ENCODE measurements at regions not wholly inside any gene's neighbourhood (a gene's known extent, or its start where the extent isn't known, plus 50 kb on each side); places are given as distances from the start of the nearest gene placed in this dataset.

GRCh38 chr14:75333606-75334548 is 55.2 kb downstream of the FOS start:
- DNase-seq (ENCODE audit: low read depth in 2 of 2) = peak in 1 of 2 donors; percentile 19

GRCh38 chr14:75334549-75335051 is 56.0 kb downstream of the FOS start:
- no peak for DNase-seq (ENCODE audit: low read depth in 2 of 2)

DNA sequence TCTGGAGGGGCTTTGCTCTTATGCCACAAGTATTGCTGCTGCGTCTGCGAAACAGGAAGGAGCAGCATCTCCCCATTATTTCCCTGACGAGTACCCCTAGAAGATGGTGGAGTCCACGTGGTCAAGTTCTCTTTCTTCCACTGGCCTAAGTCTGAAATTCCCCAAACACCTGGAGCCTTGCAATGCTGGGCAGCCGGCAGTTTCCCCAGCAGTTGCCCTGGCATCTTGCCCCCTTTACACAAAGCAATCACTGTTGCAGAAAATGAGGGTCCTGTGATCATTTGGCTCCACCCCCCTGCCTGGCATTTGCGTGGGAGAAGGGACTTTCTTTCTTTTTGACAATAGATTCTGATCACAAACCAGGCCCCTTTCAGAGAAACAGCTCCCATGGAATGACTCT is 56.9 kb downstream of the FOS start:
- DNase-seq (ENCODE audit: low read depth in 2 of 2) = no peak

GRCh38 chr14:75338398-75338797 is 59.8 kb downstream of the FOS start:
- no peak for DNase-seq (ENCODE audit: low read depth in 2 of 2)

GRCh38 chr14:75339059-75339458 is 60.4 kb downstream of the FOS start:
- no peak for DNase-seq (ENCODE audit: low read depth in 2 of 2)

DNA sequence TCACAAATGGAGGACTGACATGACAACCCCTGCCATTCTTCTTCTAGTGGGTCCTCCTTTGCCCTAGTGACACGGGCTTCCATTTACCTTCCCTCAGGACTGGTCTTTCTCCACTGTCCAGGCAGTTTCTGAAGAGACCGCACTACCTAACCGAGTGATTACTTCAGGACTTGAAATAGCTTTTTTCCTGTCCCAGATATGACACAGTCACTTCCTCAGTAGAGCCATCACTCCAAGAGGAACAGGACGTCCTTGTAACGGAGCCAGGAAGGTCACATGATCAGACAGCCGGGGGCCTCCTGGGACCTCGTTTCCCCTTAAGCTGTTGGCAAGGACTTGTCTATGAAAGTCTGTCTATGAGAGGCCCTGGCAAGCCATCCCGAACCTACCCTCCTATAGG is 62.3 kb downstream of the FOS start:
- no peak for DNase-seq (ENCODE audit: low read depth in 2 of 2)

GRCh38 chr14:75341620-75342019 is 63.0 kb downstream of the FOS start:
- DNase-seq (ENCODE audit: low read depth in 2 of 2) = no peak

- no peak for DNase-seq (ENCODE audit: low read depth in 2 of 2)
Observed at GRCh38 chr14:75342762-75343599, 64.4 kb downstream of the FOS start.

DNA sequence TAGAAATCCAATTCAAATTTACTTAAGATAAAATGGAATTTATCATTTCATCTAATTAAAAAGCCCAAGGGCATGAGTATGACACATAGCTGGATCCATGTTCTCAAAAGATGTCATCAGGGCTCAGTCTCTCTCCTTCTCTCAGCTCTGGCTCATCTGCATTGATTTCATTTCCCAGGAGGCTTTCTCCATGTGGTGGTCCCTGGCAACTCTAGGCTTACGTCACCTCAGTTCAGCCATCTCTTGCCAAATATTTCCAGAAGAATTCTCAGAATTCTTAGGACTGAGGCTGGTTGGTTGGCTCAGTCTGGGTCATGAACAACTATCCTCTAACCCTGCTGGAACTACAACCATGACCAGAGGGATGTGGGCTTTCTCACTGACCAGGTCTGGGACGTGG is 65.3 kb downstream of the FOS start:
- no peak for DNase-seq (ENCODE audit: low read depth in 2 of 2)

- no peak for DNase-seq (ENCODE audit: low read depth in 2 of 2)
Observed at GRCh38 chr14:75344411-75344810, 65.8 kb downstream of the FOS start.

GRCh38 chr14:75350505-75351060 is 72.0 kb downstream of the FOS start:
- no peak for DNase-seq (ENCODE audit: low read depth in 2 of 2)

GRCh38 chr14:75359098-75359497 is 68.7 kb upstream of the JDP2 start:
- no peak for DNase-seq (ENCODE audit: low read depth in 2 of 2)

- DNase-seq (ENCODE audit: low read depth in 2 of 2) = no peak
Observed at GRCh38 chr14:75361041-75361440, 66.8 kb upstream of the JDP2 start.

DNA sequence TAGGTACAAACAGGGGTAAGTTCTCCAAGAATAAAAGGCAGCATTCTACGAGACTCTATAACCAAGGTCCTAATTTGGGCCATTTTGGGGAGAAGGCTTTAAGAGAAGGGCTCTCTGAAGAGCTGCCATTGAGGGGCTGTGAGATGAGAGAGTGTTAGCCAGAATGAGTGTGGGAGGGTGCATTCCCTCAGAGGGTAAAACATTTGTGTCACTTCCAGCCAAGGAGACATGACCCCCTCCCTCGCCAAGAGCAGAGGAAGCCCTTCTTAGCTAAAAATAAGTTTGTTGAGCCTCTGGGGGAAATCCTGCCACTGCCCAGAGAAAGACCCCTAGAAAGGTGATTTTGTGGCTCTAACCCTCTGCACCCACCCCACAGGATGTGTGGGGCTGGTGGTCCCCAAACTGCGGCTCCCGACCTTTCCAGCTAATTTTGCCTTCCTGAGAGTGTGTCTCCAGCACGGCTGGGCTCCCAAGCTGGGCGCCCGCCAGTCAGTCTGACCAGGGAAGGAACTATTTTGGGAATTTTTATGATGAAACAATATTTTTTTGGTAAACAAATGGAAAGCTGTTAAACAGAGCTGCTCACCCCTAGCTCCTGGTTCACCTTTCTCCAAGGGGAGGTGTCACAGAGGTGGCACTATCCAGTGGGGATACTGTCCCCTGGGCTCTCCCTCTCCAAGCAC is 65.9 kb upstream of the JDP2 start:
- no peak for DNase-seq (ENCODE audit: low read depth in 2 of 2)

DNA sequence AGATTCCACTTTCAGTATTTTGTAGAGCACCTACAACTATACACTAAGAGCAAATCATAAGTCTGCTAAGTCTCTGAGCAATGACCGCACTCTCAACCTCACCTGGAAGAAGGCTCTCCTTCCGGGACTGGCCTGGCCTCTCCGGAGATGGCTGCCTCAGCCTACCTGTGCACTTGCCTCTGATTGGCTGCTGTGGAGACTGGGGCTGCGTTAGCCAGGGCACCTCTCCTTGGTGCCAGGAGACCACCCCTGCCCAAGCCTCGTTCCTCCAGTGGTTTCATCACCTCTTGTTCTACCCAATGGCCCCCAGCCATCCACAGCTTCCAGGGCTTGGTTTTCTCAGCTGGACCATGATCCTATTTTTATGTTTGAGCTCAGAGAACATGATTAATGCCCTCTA is 64.7 kb upstream of the JDP2 start:
- no peak for DNase-seq (ENCODE audit: low read depth in 2 of 2)

DNA sequence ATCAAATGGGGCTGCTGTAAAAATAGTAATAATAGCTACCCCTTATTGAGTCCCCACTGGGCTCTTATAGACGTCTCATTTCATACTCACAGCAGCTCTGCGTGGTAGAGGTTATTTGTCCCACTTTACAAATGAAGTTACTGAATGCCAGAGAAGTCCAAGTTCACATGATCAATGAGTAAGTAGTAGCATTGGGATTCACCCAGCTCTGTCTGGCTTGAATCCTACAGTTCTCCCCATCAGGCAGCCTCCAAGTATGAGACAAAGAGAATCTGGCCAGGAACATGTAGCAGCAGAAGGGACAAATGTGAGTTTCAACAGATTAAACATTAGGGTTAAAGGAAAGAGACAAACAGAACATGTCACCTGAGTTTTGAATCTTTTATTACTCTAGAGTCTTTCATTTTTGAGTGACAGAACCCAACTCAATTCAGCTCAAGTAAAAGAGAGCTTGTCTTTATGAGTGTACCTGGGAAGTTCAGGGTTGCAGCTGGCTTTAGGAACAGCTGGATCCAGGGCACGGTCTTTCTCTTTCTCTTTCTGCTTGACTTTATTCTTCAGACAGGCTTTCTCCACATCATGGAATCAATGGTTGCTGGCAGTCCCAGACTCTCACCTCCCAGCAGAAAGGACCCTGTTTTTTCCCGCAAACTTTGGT is 64.1 kb upstream of the JDP2 start:
- DNase-seq (ENCODE audit: low read depth in 2 of 2) = no peak

GRCh38 chr14:75365116-75365515 is 62.7 kb upstream of the JDP2 start:
- no peak for DNase-seq (ENCODE audit: low read depth in 2 of 2)

GRCh38 chr14:75366963-75367362 is 60.9 kb upstream of the JDP2 start:
- no peak for DNase-seq (ENCODE audit: low read depth in 2 of 2)

GRCh38 chr14:75368333-75368732 is 59.5 kb upstream of the JDP2 start:
- DNase-seq (ENCODE audit: low read depth in 2 of 2) = no peak

- no peak for DNase-seq (ENCODE audit: low read depth in 2 of 2)
Observed at GRCh38 chr14:75369506-75369905, 58.3 kb upstream of the JDP2 start.

Measured in stimulated activated CD4-positive, alpha-beta T cell treated with anti-CD3 and anti-CD28 coated beads, Interleukin-1b, Interleukin-23, amount 100 ng/mL, for 1 hour (primary cell).